GM12875 (cell line): ENCODE measurements at regions not wholly inside any gene's neighbourhood (a gene's known extent, or its start where the extent isn't known, plus 50 kb on each side); places are given as distances from the start of the nearest gene placed in this dataset.
"Not testable (repeated sequence)": the region's sequence is repeated elsewhere in the genome, so short reads cannot be mapped to it uniquely, and the experiment has no call there.

ENCODE experiments used
- H3K4me3 ChIP-seq: one replicate; pipeline ENCODE4 v1.5.1; 2011; ENCODE audit warnings: low read depth, low read length, control low read depth
- TF ChIP-seq, protein P1 (sequence below): IDR thresholded peaks from 2 replicates; pipeline ENCODE4 v1.5.1; 2011; ENCODE audit warnings: low read depth, mild to moderate bottlenecking, control low read depth, inconsistent platforms, low read length, moderate library complexity, borderline replicate concordance; ENCODE audit not compliant: insufficient read depth

DNA sequence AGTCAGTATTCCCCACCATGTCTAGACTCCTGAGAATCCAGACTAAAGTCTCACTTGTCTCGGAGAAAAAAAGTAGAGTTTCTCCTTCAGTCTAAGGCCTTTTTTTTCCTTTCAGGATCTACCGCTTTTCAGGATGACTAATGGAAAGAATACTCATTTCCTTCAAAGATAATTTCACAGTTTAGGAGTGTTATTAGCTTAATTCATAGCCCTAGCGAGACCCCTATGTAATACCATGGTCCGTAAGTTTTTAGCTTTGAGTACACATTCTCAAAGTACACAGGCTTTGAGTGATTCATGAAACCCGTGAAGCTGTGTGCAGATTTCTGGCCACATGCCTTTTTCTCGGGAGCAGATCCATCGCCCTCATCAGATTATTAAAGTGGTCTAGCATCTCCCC lies 133.1 kb downstream of the SOX4 start:
- H3K4me3 ChIP-seq, result no peak overlapping the region
- TF ChIP-seq, protein P1, sequence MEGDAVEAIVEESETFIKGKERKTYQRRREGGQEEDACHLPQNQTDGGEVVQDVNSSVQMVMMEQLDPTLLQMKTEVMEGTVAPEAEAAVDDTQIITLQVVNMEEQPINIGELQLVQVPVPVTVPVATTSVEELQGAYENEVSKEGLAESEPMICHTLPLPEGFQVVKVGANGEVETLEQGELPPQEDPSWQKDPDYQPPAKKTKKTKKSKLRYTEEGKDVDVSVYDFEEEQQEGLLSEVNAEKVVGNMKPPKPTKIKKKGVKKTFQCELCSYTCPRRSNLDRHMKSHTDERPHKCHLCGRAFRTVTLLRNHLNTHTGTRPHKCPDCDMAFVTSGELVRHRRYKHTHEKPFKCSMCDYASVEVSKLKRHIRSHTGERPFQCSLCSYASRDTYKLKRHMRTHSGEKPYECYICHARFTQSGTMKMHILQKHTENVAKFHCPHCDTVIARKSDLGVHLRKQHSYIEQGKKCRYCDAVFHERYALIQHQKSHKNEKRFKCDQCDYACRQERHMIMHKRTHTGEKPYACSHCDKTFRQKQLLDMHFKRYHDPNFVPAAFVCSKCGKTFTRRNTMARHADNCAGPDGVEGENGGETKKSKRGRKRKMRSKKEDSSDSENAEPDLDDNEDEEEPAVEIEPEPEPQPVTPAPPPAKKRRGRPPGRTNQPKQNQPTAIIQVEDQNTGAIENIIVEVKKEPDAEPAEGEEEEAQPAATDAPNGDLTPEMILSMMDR, result no peak

DNA sequence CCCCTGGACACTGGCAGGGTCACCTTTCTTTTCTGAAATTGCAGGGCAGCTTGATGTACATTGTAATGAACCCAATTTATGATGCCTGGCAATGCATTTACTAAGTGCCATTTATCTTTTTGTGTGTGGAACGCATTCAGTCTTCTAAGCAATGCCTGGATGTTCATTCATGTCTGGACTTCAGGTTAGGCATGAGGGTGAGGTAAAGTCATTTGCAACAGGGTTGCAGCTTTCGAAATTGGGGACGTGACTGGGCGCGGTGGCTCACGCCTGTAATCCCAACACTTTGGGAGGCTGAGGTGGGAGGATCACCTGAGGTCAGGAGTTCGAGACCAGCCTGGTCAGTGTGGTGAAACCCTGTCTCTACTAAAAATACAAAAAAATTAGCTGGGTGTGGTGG lies 134.6 kb downstream of the SOX4 start:
- TF ChIP-seq, protein P1, result no peak
- no peak overlapping the region for H3K4me3 ChIP-seq

DNA sequence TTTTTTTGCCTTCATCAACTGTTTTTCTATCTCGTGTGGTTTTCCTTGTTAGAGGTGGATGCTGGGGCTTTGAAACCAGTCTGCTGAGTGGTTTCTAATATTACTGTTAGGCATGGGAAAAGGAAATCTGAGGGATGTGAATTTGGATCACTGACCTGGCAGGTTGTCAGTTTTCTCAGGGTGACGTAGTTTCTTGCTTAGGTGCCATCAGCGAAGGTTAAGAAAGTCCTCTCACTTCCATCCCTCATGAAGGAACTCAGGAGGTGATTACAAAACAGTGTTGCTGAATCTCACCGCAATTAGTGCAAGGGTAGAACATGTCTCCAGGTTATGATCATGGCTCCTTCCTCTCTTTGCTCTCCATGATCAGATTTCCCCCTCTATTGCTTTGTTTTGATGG lies 135.9 kb downstream of the SOX4 start:
- no peak overlapping the region for H3K4me3 ChIP-seq
- TF ChIP-seq, protein P1, result no peak

DNA sequence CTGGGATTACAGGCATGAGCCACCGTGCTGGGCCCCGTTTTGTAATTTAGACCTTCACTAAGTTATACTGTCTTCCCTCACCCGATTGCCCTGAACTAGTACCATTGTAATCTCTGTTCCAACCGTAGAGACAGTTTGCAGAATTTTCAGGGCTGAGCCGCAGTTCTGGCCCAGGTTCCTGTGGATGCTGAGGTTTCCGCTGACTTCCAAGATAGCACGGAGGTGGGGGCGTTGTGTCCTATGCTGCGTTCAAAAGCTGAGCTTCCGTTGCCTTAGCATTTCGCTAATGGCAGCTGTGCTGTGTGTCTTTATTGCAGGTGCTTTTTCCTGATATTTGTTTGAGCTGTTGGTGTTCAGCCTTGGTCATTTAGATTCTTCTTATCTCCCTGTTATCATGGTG lies 137.0 kb downstream of the SOX4 start:
- TF ChIP-seq, protein P1, result no peak
- H3K4me3 ChIP-seq, result no peak overlapping the region

DNA sequence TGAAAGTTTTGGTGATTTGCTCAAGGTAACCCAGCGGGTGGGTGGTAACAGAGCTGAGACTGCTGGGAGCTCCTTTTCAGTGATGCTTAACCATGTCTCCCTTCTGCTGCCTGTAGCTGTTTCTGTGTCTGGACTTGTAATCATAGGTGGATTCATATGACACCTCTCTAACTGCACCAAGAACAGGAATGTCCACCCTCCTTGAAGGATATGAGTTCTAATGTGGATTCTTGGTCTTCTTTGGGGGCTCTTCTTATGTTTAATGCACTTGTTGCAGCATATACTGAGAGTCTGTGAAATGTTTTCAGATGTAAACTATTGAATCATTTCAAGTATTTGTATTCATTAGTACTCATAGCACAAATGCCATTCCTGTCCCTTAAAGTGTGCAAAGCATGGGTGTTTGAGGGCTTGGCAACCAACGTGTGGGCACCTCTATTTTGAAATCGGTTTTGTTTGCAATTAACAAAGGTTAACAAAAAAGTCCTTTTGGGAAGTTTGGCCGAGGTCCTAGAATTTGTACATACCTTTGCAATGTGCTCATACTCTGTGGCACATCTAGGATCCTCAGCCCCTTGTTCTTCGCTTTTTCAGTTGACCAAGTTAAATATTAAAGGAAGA lies 138.0 kb downstream of the SOX4 start:
- no peak overlapping the region for H3K4me3 ChIP-seq
- TF ChIP-seq, protein P1, result no peak

DNA sequence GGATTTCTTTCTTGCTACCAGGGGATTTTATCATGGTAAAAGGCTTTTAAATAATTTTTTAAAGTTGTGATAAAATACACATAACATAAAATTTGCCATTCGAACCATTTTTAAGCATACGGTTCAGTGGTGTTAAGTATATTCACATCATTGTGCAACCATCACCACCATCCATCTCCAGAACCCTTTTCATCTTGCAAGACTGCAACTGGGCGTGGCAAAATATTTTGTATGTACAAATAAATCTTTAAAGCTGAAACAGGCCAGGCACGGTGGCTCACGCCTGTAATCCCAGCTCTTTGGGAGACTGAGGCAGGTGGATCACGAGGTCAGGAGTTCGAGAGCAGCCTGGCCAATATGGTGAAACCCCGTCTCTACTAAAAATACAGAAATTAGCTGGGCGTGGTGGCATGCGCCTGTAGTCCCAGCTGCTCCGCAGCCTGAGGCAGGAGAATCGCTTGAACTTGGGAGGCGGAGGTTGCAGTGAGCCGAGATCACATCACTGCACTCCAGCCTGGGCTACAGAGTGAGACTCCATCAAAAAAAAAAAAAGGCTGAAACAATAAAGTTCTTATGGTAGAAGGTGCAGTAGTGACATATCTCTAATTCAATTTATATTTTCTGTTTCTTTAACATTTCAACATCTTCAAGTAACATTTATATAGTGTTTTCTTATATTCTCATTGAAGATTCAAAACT lies 138.6 kb downstream of the SOX4 start:
- H3K4me3 ChIP-seq, result not testable (repeated sequence)

DNA sequence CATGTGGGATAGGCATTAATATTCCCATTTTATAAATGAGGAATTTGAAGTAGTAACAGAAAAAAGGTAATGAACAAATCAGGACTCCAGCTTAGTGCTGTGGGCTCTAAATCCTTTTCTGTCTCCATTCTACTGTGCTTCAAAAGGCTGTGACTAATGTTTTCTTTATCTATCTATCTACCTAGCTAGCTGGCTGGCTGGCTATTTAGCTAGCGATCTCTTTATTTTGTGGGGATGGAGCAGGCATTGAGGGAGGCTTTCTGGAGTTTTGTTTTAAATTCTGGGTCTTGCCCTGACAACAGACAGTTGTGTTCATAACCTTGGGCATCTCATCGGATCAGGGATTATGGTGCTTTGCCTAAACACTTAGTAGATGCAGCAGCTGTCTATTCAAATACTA lies 139.2 kb downstream of the SOX4 start:
- H3K4me3 ChIP-seq, result no peak overlapping the region
- TF ChIP-seq, protein P1, result no peak
